ENCODE measurements at regions not wholly inside any gene's neighbourhood (a gene's known extent, or its start where the extent isn't known, plus 50 kb on each side); places are given as distances from the start of the nearest gene placed in this dataset.

DNA sequence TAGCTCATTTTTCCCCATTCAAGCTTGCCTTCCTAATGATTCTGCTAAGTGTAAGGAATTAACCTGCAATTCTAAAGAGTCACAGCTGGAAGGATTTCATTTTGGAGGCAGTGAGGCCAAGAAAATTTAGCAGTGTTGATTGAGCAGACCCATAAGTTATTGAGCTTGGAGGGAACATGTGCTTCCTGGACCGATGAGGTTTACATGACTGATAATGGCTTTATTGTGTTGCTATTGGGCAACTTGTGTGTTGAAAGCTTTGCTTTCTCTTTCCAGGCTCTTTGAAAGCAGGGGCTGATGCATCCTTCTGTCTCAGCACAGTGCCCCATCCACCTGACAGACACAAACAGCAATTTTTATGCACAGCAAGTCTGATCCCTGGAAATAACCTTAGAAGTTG lies 398.9 kb upstream of the PCSK5 start:
- no peak for TF ChIP-seq EZH2phosphoT487 (IDR thresholded peaks at IDR 0.05; ENCODE audit: borderline replicate concordance)
- no peak for TF ChIP-seq CTCF (IDR thresholded peaks at IDR 0.05 in 2 of 3, conservative IDR thresholded peaks at IDR 0.05 in 1 of 3; ENCODE audit: borderline replicate concordance in 1 of 3, insufficient read depth in 1 of 3, low read depth in 2 of 3, low read length in 2 of 3)
- TF ChIP-seq POLR2A (IDR thresholded peaks at IDR 0.05; ENCODE audit: borderline replicate concordance, extremely low read depth, insufficient read depth, insufficient read length): no peak
- TF ChIP-seq, protein P1, sequence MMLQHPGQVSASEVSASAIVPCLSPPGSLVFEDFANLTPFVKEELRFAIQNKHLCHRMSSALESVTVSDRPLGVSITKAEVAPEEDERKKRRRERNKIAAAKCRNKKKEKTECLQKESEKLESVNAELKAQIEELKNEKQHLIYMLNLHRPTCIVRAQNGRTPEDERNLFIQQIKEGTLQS (IDR thresholded peaks at IDR 0.05): no peak
- no peak for TF ChIP-seq ZBTB33 (IDR thresholded peaks at IDR 0.05; ENCODE audit: extremely low read depth, insufficient replicate concordance, low read length)
- no peak for TF ChIP-seq SRF (IDR thresholded peaks at IDR 0.05; ENCODE audit: low read depth)
- no peak for TF ChIP-seq POLR2AphosphoS5 (IDR thresholded peaks at IDR 0.05; ENCODE audit: low read depth, low read length)
